Thyroid gland (tissue), 4 donors: ENCODE measurements at regions not wholly inside any gene's neighbourhood (a gene's known extent, or its start where the extent isn't known, plus 50 kb on each side); places are given as distances from the start of the nearest gene placed in this dataset.

Source experiments
- CTCF ChIP-seq, 6 experiments: fragments of 200-600 bp in 3 of 6; fragments of 450-650 bp in 3 of 6; sonication (generic) in 3 of 6; IDR thresholded peaks; one replicate each; pipeline ENCODE4 v1.5.1; 2016 to 2019; ENCODE audit warnings: antibody characterized with exemption in 6 of 6, mild to moderate bottlenecking in 2 of 6, inconsistent platforms in 1 of 6, moderate library complexity in 1 of 6
- POLR2A ChIP-seq, 2 donors: fragments of 450-650 bp; IDR thresholded peaks; one replicate each; pipeline ENCODE4 v1.6.1; 2017; ENCODE audit warnings: antibody characterized with exemption in 2 of 2, mild to moderate bottlenecking in 2 of 2, moderate library complexity in 1 of 2

DNA sequence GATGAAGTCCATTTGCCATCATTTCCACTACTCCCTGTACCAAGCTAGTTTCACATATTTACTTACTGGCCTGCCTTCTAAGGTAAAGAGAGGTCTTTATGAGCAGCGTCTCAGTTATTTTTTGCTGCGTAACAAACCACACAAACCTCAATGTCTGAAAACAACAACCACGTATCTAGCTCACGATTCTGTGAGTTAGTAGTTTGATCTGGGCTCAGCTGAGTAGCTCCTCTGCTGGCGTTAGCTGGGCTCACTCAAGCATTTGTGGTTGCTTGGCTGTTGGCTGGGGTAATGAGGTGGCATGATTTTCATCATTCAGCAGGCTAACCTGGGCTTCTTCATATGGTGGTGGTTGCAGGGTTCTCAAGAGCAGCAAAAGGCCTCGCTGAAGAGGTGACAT, 225.4 kb downstream of the FOXD2 start:
- no peak for TF ChIP-seq CTCF (IDR thresholded peaks at IDR 0.05)
- no peak for TF ChIP-seq POLR2A (IDR thresholded peaks at IDR 0.05)
